C4-2B (cell line): ENCODE measurements at regions not wholly inside any gene's neighbourhood (a gene's known extent, or its start where the extent isn't known, plus 50 kb on each side); places are given as distances from the start of the nearest gene placed in this dataset.

Experiments used
- H3K27ac ChIP-seq: fragments of 450-650 bp; 2 replicates; pipeline ENCODE4 v1.5.1; 2017
- CTCF ChIP-seq: fragments of 450-650 bp; conservative IDR thresholded peaks from 2 replicates; pipeline ENCODE4 v1.5.1; 2017; ENCODE audit warnings: mild to moderate bottlenecking
- ZFX ChIP-seq: fragments of 450-650 bp; IDR thresholded peaks from 2 replicates; pipeline ENCODE4 v1.6.1; 2017

GRCh38 chr4:188197566-188197965 is 58.3 kb downstream of the TRIML1 start:
- TF ChIP-seq CTCF, result no peak
- TF ChIP-seq ZFX, result no peak
- no peak overlapping the region for H3K27ac ChIP-seq

GRCh38 chr4:188198982-188199792 is 59.9 kb downstream of the TRIML1 start:
- H3K27ac ChIP-seq, result no peak overlapping the region
- TF ChIP-seq ZFX (no peak), CTCF (no peak)

GRCh38 chr4:188201851-188202250 is 62.6 kb downstream of the TRIML1 start:
- H3K27ac ChIP-seq, result no peak overlapping the region
- TF ChIP-seq CTCF (no peak), ZFX (no peak)

- H3K27ac ChIP-seq, result no peak overlapping the region
- TF ChIP-seq CTCF (no peak), ZFX (no peak)
Measured at GRCh38 chr4:188206783-188207182, 67.5 kb downstream of the TRIML1 start.

GRCh38 chr4:188214861-188215260 is 75.6 kb downstream of the TRIML1 start:
- no peak for TF ChIP-seq ZFX
- TF ChIP-seq CTCF, result no peak

GRCh38 chr4:188218392-188218791 is 79.2 kb downstream of the TRIML1 start:
- no peak for TF ChIP-seq CTCF
- TF ChIP-seq ZFX, result no peak
- H3K27ac ChIP-seq, result no peak overlapping the region

More at GRCh38 chr4:188214861-188215260, 75.6 kb downstream of the TRIML1 start:
- H3K27ac ChIP-seq, result no peak overlapping the region

- no peak overlapping the region for H3K27ac ChIP-seq
- TF ChIP-seq ZFX, result no peak
- no peak for TF ChIP-seq CTCF
Measured at GRCh38 chr4:188220006-188220405, 80.8 kb downstream of the TRIML1 start.
